Parathyroid adenoma (tissue), 2 donors: ENCODE measurements at regions not wholly inside any gene's neighbourhood (a gene's known extent, or its start where the extent isn't known, plus 50 kb on each side); places are given as distances from the start of the nearest gene placed in this dataset.

ENCODE experiments used
- H2AFZ ChIP-seq: fragments of 300-600 bp; sonication (generic); one replicate; pipeline ENCODE4 v1.7.0; 2017; ENCODE audit warnings: antibody characterized with exemption, mild to moderate bottlenecking
- H3K27ac ChIP-seq: fragments of 300-600 bp; sonication (generic); one replicate; pipeline ENCODE4 v1.7.0; 2017
- H3K27me3 ChIP-seq: fragments of 300-600 bp; sonication (generic); one replicate; pipeline ENCODE4 v1.7.0; 2017; ENCODE audit warnings: low read length; ENCODE audit not compliant: control insufficient read depth, insufficient read depth
- H3K36me3 ChIP-seq: fragments of 300-600 bp; sonication (generic); one replicate; pipeline ENCODE4 v1.7.0; 2017; ENCODE audit warnings: low read length; ENCODE audit not compliant: control insufficient read depth, insufficient read depth
- H3K4me1 ChIP-seq: fragments of 300-600 bp; sonication (generic); one replicate; pipeline ENCODE4 v1.7.0; 2017; ENCODE audit warnings: control low read depth
- H3K4me2 ChIP-seq: fragments of 300-600 bp; sonication (generic); one replicate; pipeline ENCODE4 v1.7.0; 2017; ENCODE audit warnings: low read length
- H3K4me3 ChIP-seq: fragments of 300-600 bp; sonication (generic); one replicate; pipeline ENCODE4 v1.7.0; 2017; ENCODE audit warnings: low read depth, low read length
- H3K79me2 ChIP-seq: fragments of 300-600 bp; sonication (generic); one replicate; pipeline ENCODE4 v1.7.0; 2017; ENCODE audit warnings: control low read depth
- H3K9ac ChIP-seq: fragments of 300-600 bp; sonication (generic); one replicate; pipeline ENCODE4 v1.7.0; 2017; ENCODE audit warnings: mild to moderate bottlenecking
- H3K9me3 ChIP-seq: fragments of 300-600 bp; sonication (generic); one replicate; pipeline ENCODE4 v1.7.0; 2017; ENCODE audit warnings: low read length; ENCODE audit not compliant: control insufficient read depth
- TF ChIP-seq, protein P1 (sequence below): fragments of 300-600 bp; sonication (generic); IDR thresholded peaks from one replicate; pipeline ENCODE4 v1.7.0; 2017; ENCODE audit warnings: antibody characterized with exemption, mild to moderate bottlenecking
- donor health status: primary hyperparathyroidism.

DNA sequence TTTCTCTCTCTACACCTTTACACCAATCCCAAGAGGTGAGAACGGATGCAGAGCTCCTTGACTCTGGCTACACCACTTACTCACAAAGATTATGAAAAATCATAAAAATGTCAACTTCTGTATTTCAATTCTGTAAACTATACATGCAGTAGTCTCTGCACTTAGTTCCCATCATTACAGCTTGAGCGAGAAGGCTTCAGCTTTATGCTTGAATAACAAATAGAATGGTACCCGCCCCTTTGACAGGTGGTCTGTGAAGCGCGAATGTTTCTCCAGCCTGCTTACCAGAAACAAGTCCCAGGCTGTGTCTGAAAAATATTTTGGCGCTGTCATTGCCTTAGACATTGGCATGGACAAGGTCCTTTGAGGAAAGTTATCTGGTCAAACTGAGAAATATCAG, 562.4 kb upstream of the CLINT1 start:
- no peaks in the 10 kb centered on the region for H3K79me2 ChIP-seq

DNA sequence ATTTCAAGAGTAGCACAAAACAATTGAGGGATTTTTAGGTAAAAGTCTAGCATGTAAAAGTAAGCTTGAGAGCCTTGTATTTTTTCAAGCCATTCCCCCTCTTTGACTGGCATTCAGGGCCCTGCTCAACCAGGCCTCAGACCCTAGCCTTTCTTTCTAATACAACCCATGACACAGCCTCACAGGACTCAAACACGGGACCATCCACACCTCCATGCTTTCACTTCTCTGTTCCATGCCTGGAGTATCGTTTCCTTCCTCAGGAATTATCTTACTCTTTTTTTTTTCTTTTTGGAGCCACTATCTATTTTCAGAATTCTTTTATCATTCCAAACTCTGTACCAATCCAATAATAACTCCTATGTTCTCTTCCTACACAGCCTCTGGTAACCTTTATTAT, 560.2 kb upstream of the CLINT1 start:
- Histone ChIP-seq H3K27me3 (no peaks in the 10 kb centered on the region), H3K27ac (no peak overlapping the region), H3K4me3 (no peak overlapping the region), H3K9ac (no peak overlapping the region), H3K36me3 (no peaks in the 10 kb centered on the region), H3K79me2 (no peaks in the 10 kb centered on the region), H3K9me3 (no peaks in the 10 kb centered on the region), H2AFZ (no peak overlapping the region), H3K4me1 (no peaks in the 10 kb centered on the region), H3K4me2 (no peak overlapping the region)
- TF ChIP-seq, protein P1, sequence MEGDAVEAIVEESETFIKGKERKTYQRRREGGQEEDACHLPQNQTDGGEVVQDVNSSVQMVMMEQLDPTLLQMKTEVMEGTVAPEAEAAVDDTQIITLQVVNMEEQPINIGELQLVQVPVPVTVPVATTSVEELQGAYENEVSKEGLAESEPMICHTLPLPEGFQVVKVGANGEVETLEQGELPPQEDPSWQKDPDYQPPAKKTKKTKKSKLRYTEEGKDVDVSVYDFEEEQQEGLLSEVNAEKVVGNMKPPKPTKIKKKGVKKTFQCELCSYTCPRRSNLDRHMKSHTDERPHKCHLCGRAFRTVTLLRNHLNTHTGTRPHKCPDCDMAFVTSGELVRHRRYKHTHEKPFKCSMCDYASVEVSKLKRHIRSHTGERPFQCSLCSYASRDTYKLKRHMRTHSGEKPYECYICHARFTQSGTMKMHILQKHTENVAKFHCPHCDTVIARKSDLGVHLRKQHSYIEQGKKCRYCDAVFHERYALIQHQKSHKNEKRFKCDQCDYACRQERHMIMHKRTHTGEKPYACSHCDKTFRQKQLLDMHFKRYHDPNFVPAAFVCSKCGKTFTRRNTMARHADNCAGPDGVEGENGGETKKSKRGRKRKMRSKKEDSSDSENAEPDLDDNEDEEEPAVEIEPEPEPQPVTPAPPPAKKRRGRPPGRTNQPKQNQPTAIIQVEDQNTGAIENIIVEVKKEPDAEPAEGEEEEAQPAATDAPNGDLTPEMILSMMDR = no peak

More for the DNA sequence above, 562.4 kb upstream of the CLINT1 start:
- H3K9me3 ChIP-seq = no peaks in the 10 kb centered on the region
- no peak overlapping the region for H3K4me2 ChIP-seq
- H3K27me3 ChIP-seq = no peaks in the 10 kb centered on the region
- TF ChIP-seq, protein P1 = no peak
- no peaks in the 10 kb centered on the region for H3K36me3 ChIP-seq
- H3K4me1 ChIP-seq = no peaks in the 10 kb centered on the region
- H2AFZ ChIP-seq = no peak overlapping the region
- H3K4me3 ChIP-seq = no peak overlapping the region
- no peak overlapping the region for H3K27ac ChIP-seq
- no peak overlapping the region for H3K9ac ChIP-seq

DNA sequence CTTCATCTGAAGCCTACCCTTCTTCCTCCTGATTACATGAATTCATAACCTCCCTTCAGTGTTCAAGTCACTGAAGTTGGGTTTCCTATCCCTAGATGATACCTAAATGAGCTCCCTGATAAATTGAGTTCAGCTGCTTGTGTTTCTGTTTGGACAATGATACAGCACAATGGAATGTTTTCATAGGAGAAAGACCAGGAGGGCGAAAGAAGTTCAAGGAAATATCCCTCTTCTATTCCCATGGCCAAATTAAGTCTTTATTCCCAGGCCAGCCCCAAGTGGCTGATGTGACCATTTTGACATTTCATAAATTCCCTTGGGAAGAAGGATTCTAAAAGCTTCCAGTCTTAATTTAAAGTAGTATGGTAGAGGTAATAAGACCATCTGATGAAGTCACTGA, 555.8 kb upstream of the CLINT1 start:
- Histone ChIP-seq H3K4me3 (no peak overlapping the region), H3K4me2 (no peak overlapping the region), H2AFZ (no peak overlapping the region), H3K36me3 (no peaks in the 10 kb centered on the region), H3K4me1 (no peaks in the 10 kb centered on the region), H3K27ac (no peak overlapping the region), H3K27me3 (no peaks in the 10 kb centered on the region), H3K9me3 (no peaks in the 10 kb centered on the region), H3K9ac (no peak overlapping the region), H3K79me2 (no peaks in the 10 kb centered on the region)
- TF ChIP-seq, protein P1 = no peak

DNA sequence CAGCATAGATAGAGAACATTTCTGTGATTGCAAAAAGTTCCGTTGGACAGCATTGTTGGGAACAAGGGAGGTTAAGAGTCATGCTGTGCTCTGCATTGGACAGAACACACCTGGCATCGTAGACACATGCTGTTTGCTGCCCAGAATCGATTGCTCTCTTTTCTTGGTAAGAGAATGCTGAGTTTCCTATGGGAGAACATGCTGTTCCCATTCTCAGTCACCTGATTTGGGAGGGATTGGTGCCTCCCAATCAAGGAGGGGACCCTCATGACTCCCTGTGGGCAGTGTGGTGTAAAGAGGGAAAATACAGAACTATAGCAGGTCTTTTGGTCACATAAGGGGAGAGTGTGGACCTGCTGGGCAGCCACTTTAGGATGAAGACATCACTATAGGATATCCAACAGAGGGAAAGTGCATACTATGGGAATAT, 555.4 kb upstream of the CLINT1 start:
- Histone ChIP-seq H3K4me1 (no peaks in the 10 kb centered on the region), H3K4me3 (no peak overlapping the region), H3K36me3 (no peaks in the 10 kb centered on the region), H3K27me3 (no peaks in the 10 kb centered on the region), H3K79me2 (no peaks in the 10 kb centered on the region), H3K9ac (no peak overlapping the region), H3K27ac (no peak overlapping the region), H3K4me2 (no peak overlapping the region), H2AFZ (no peak overlapping the region), H3K9me3 (no peaks in the 10 kb centered on the region)
- TF ChIP-seq, protein P1 = no peak

DNA sequence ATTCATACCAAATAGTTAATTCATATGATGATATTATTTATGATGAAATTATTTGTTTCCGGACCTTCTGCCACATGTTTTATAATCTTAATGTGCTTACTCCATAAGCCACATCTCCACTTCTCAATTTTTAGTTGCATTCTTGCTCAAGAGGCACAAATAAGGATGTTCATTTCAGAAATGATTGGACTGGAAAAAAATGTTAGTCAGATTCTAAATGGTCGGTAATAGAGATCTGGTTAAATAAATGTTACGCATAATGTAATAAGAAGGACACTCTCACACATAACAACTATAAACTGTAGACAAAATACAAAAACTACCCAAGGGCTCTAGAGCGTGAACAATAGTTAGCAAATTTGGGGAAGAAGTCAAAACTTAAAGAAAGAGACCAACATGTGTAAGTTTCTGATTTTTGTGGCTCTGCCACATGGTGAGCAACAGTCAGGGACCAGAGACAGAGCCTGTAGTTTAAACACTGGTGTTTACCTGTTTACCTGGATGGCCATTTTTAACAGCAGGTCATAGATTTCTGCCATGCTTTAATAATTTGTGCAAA, 554.3 kb upstream of the CLINT1 start:
- no peaks in the 10 kb centered on the region for H3K27me3 ChIP-seq
- no peaks in the 10 kb centered on the region for H3K9me3 ChIP-seq
- H3K27ac ChIP-seq = no peak overlapping the region
- H3K79me2 ChIP-seq = no peaks in the 10 kb centered on the region
- no peak overlapping the region for H2AFZ ChIP-seq
- no peak overlapping the region for H3K4me3 ChIP-seq
- H3K9ac ChIP-seq = no peak overlapping the region
- H3K36me3 ChIP-seq = no peaks in the 10 kb centered on the region
- H3K4me1 ChIP-seq = no peaks in the 10 kb centered on the region
- H3K4me2 ChIP-seq = no peak overlapping the region
- TF ChIP-seq, protein P1 = no peak
